ENCODE measurements at regions not wholly inside any gene's neighbourhood (a gene's known extent, or its start where the extent isn't known, plus 50 kb on each side); places are given as distances from the start of the nearest gene placed in this dataset.

DNA sequence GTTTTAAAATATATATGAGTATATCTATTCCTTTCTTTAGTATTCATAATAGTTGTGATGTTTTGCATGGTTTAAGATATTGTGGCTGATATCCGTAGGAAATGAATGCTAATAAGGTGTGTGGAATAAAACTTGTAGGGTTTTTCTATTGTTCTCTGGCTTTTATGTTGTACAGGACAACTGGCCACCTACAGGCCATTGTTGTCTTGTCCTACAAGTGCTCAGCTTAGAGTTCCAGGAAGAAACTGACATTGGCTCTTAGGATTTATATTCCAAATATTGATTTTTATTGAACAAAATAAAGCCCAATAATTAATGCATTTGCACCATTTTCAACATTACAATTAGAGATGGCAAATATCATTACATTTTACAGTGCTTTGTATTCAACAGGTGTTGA lies 512.8 kb upstream of the TENM4 start:
- ChIA-PET POLR2A (no interaction called here), CTCF (no interaction called here)
- no peaks in the 10 kb centered on the region for H4K20me1 ChIP-seq (replicated peaks; ENCODE audit: control insufficient read depth, extremely low read depth, insufficient read depth, low read length)
- H3K9me1 ChIP-seq (replicated peaks; ENCODE audit: control insufficient read depth, extremely low read depth, insufficient read depth, low read length), result no peaks in the 10 kb centered on the region
- H3K9me3 ChIP-seq (replicated peaks; ENCODE audit: control insufficient read depth, insufficient read depth, low read length), result no peaks in the 10 kb centered on the region
- H3K9ac ChIP-seq (replicated peaks; ENCODE audit: extremely low read depth, insufficient read depth, low read length), result no peak overlapping the region
- H3K4me3 ChIP-seq (replicated peaks in 1 of 3; ENCODE audit: insufficient read depth in 1 of 3, low read depth in 1 of 3, low read length in 3 of 3), result no peak overlapping the region
- H3K27me3 ChIP-seq (ENCODE audit: control insufficient read depth in 2 of 2, insufficient read depth in 2 of 2, low read length in 2 of 2), result no peaks in the 10 kb centered on the region
- TF ChIP-seq POLR2A (IDR thresholded peaks at IDR 0.05; ENCODE audit: low read depth, low read length) (no peak), FOS (IDR thresholded peaks at IDR 0.05; ENCODE audit: borderline replicate concordance, insufficient read depth, low read length) (no peak), POLR2AphosphoS5 (IDR thresholded peaks at IDR 0.05; ENCODE audit: insufficient read depth, low read depth, low read length) (no peak), GATA2 (IDR thresholded peaks at IDR 0.05; ENCODE audit: insufficient read depth, insufficient read length, low read depth, low read length) (no peak), JUN (IDR thresholded peaks at IDR 0.05; ENCODE audit: borderline replicate concordance, insufficient read depth, insufficient read length, low read depth) (no peak), EZH2 (IDR thresholded peaks at IDR 0.05; ENCODE audit: borderline replicate concordance, low read depth, low read length, severe bottlenecking) (no peak)
- TF ChIP-seq, protein P1, sequence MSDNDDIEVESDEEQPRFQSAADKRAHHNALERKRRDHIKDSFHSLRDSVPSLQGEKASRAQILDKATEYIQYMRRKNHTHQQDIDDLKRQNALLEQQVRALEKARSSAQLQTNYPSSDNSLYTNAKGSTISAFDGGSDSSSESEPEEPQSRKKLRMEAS (IDR thresholded peaks at IDR 0.05; ENCODE audit: insufficient read depth, insufficient read length), result no peak
- no peaks in the 10 kb centered on the region for H3K79me2 ChIP-seq (ENCODE audit: control insufficient read depth, insufficient read depth, low read length)
- intact Hi-C loops (cut with micrococcal nuclease) (no loop called here), dilution Hi-C loops (cut with MboI; ENCODE audit: extremely low pct_ligation_motif_present, low sequenced_read_pairs) (no loop called here)
- no peak overlapping the region for H2AFZ ChIP-seq (ENCODE audit: low read depth, low read length)
- H3K4me1 ChIP-seq (ENCODE audit: control insufficient read depth, extremely low read depth, insufficient read depth, low read length), result no peaks in the 10 kb centered on the region
- no TSS peak for BruUV-seq (replicated peaks)
- DNase-seq (ENCODE audit: low read depth, low spot score) (no peak), FAIRE-seq (no peak)
- H3K36me3 ChIP-seq (ENCODE audit: control insufficient read depth in 2 of 2, extremely low read depth in 1 of 2, insufficient read depth in 2 of 2, low read length in 2 of 2), result no peaks in the 10 kb centered on the region
- H3K4me2 ChIP-seq (ENCODE audit: insufficient read depth, low read length), result no peak overlapping the region
- no peak overlapping the region for H3K27ac ChIP-seq (ENCODE audit: insufficient read depth, low read depth, low read length)

DNA sequence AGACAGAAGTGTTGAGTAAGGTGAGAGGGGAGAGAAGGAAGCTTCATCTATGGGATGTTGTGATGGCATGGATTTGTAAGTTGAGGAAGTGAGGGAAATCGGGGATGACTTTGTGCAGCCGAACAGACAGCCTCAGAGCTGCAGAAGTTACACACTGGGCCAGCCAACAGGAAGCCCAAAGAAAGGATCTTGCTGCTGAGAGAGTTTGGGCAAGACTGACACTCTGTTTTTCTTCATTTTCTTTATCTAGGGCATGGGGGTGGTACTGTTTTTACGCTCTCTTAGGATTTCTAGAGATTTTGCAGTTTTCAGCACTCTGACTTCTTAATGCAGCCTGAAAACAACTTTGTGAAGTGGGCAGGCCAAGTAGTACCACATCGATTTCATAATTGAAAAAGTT lies 509.9 kb upstream of the TENM4 start:
- Histone ChIP-seq H4K20me1 (replicated peaks; ENCODE audit: control insufficient read depth, extremely low read depth, insufficient read depth, low read length) (no peaks in the 10 kb centered on the region), H3K4me3 (replicated peaks in 1 of 3; ENCODE audit: insufficient read depth in 1 of 3, low read depth in 1 of 3, low read length in 3 of 3) (no peak overlapping the region), H3K9me1 (replicated peaks; ENCODE audit: control insufficient read depth, extremely low read depth, insufficient read depth, low read length) (no peaks in the 10 kb centered on the region), H3K27me3 (ENCODE audit: control insufficient read depth in 2 of 2, insufficient read depth in 2 of 2, low read length in 2 of 2) (no peaks in the 10 kb centered on the region), H2AFZ (ENCODE audit: low read depth, low read length) (no peak overlapping the region), H3K4me2 (ENCODE audit: insufficient read depth, low read length) (no peak overlapping the region), H3K36me3 (ENCODE audit: control insufficient read depth in 2 of 2, extremely low read depth in 1 of 2, insufficient read depth in 2 of 2, low read length in 2 of 2) (no peaks in the 10 kb centered on the region), H3K4me1 (ENCODE audit: control insufficient read depth, extremely low read depth, insufficient read depth, low read length) (no peaks in the 10 kb centered on the region), H3K9me3 (replicated peaks; ENCODE audit: control insufficient read depth, insufficient read depth, low read length) (no peaks in the 10 kb centered on the region), H3K27ac (ENCODE audit: insufficient read depth, low read depth, low read length) (no peak overlapping the region), H3K79me2 (ENCODE audit: control insufficient read depth, insufficient read depth, low read length) (no peaks in the 10 kb centered on the region), H3K9ac (replicated peaks; ENCODE audit: extremely low read depth, insufficient read depth, low read length) (no peak overlapping the region)
- no peak for FAIRE-seq
- BruUV-seq (replicated peaks), result no TSS peak
- intact Hi-C loops (cut with micrococcal nuclease), result no loop called here
- ChIA-PET CTCF (no interaction called here), POLR2A (no interaction called here)
- dilution Hi-C loops (cut with MboI; ENCODE audit: extremely low pct_ligation_motif_present, low sequenced_read_pairs), result no loop called here
- DNase-seq (ENCODE audit: low read depth, low spot score), result no peak
- TF ChIP-seq JUN (IDR thresholded peaks at IDR 0.05; ENCODE audit: borderline replicate concordance, insufficient read depth, insufficient read length, low read depth), result no peak
- no peak for TF ChIP-seq MYC (IDR thresholded peaks at IDR 0.05; ENCODE audit: low read depth, low read length)
- TF ChIP-seq, protein P2, sequence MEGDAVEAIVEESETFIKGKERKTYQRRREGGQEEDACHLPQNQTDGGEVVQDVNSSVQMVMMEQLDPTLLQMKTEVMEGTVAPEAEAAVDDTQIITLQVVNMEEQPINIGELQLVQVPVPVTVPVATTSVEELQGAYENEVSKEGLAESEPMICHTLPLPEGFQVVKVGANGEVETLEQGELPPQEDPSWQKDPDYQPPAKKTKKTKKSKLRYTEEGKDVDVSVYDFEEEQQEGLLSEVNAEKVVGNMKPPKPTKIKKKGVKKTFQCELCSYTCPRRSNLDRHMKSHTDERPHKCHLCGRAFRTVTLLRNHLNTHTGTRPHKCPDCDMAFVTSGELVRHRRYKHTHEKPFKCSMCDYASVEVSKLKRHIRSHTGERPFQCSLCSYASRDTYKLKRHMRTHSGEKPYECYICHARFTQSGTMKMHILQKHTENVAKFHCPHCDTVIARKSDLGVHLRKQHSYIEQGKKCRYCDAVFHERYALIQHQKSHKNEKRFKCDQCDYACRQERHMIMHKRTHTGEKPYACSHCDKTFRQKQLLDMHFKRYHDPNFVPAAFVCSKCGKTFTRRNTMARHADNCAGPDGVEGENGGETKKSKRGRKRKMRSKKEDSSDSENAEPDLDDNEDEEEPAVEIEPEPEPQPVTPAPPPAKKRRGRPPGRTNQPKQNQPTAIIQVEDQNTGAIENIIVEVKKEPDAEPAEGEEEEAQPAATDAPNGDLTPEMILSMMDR (IDR thresholded peaks at IDR 0.05; ENCODE audit: extremely low read depth in 1 of 2, insufficient read depth in 1 of 2, low read depth in 1 of 2, low read length in 2 of 2), result no peak
- no peak for TF ChIP-seq EZH2 (IDR thresholded peaks at IDR 0.05; ENCODE audit: borderline replicate concordance, low read depth, low read length, severe bottlenecking)
- no peak for TF ChIP-seq POLR2AphosphoS5 (IDR thresholded peaks at IDR 0.05; ENCODE audit: insufficient read depth, low read depth, low read length)
- TF ChIP-seq FOS (IDR thresholded peaks at IDR 0.05; ENCODE audit: borderline replicate concordance, insufficient read depth, low read length), result no peak
- TF ChIP-seq POLR2A (IDR thresholded peaks at IDR 0.05; ENCODE audit: low read depth, low read length), result no peak
- no peak for TF ChIP-seq GATA2 (IDR thresholded peaks at IDR 0.05; ENCODE audit: insufficient read depth, insufficient read length, low read depth, low read length)
- TF ChIP-seq, protein P1 (IDR thresholded peaks at IDR 0.05; ENCODE audit: insufficient read depth, insufficient read length), result no peak
